Esophagus muscularis mucosa (tissue), 4 donors: ENCODE measurements at regions not wholly inside any gene's neighbourhood (a gene's known extent, or its start where the extent isn't known, plus 50 kb on each side); places are given as distances from the start of the nearest gene placed in this dataset.

ENCODE experiments used
- DNase-seq: peaks from one replicate; pipeline ENCODE4 v3.0.0-alpha.2; 2017; ENCODE audit errors: extremely low spot score
- H3K27ac ChIP-seq, 4 donors: fragments of 200-600 bp; sonication (generic); replicated peaks in 1 of 4; 1 replicate in 3 of 4; 2 replicates in 1 of 4; pipeline ENCODE4 v1.5.1; 2016 to 2019; ENCODE audit warnings: mild to moderate bottlenecking in 1 of 4
- H3K27me3 ChIP-seq, 4 donors: fragments of 200-600 bp; sonication (generic); one replicate each; pipeline versions ENCODE4 v1.5.1 to v1.6.0; 2016 to 2019
- H3K36me3 ChIP-seq, 4 donors: fragments of 200-600 bp; sonication (generic); one replicate each; pipeline ENCODE4 v1.5.1; 2016 to 2019
- H3K4me1 ChIP-seq, 4 donors: fragments of 200-600 bp; sonication (generic); one replicate each; pipeline ENCODE4 v1.5.1; 2016 to 2019
- H3K4me3 ChIP-seq, 4 donors: fragments of 200-600 bp; sonication (generic); 1 replicate in 2 of 4; 2 replicates in 2 of 4; pipeline ENCODE4 v1.5.1; 2016 to 2019; ENCODE audit warnings: mild to moderate bottlenecking in 4 of 4, moderate library complexity in 1 of 4
- H3K9me3 ChIP-seq, 4 donors: fragments of 200-600 bp; sonication (generic); 1 replicate in 3 of 4; 2 replicates in 1 of 4; pipeline ENCODE4 v1.5.1; 2016 to 2019
- EP300 ChIP-seq: sonication (generic); formaldehyde crosslinking; IDR thresholded peaks from one replicate; pipeline ENCODE4 v1.6.1; 2017; ENCODE audit warnings: antibody characterized with exemption
- POLR2A ChIP-seq: fragments of 450-650 bp; IDR thresholded peaks from one replicate; pipeline ENCODE4 v1.6.1; 2017; ENCODE audit warnings: antibody characterized with exemption, moderate library complexity, mild to moderate bottlenecking, low read depth
- POLR2AphosphoS5 ChIP-seq, 2 donors: sonication (generic); formaldehyde crosslinking; IDR thresholded peaks; one replicate each; pipeline ENCODE4 v1.6.1; 2017; ENCODE audit warnings: antibody characterized with exemption in 2 of 2
- WGBS: methylation state at CpG from one replicate; pipeline ENCODE4 v1.1.5; 2018; 5-methylcytosine and 5-hydroxymethylcytosine counted together
- intact Hi-C: fragments of 100-400 bp; cut with DNase I; formaldehyde crosslinking; loops from one replicate; pipeline ENCODE4 v1.15.1; 2023
- TF ChIP-seq, protein P1 (sequence below), 3 experiments: fragments of 200-600 bp in 2 of 3; fragments of 450-650 bp in 1 of 3; sonication (generic) in 2 of 3; IDR thresholded peaks; one replicate each; pipeline ENCODE4 v1.5.1; 2017 to 2019; ENCODE audit warnings: antibody characterized with exemption in 3 of 3, mild to moderate bottlenecking in 2 of 3, moderate library complexity in 1 of 3

DNA sequence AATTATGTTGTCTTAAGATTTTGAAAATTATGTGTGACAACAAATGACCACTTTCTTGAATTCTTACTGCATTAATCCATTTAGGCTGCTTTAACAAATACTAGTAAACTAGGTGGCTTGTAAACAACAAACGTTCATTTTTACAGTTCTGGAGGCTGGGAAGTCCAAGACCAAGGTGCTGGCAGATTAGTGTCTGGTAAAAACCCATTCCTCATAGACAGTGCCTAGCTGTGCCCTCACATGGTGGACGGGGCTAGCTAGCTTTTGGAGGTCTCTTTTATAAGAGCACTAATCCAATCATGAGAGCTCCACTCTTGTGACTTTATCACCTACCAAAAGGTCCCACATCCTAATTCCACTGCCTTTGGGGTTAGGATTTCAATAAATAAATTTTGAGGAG, 425.8 kb downstream of the SPRY1 start:
- 92% methylated on average over 2 of the region's 2 CpGs for WGBS
- H3K9me3 ChIP-seq: no peaks in the 10 kb centered on the region

DNA sequence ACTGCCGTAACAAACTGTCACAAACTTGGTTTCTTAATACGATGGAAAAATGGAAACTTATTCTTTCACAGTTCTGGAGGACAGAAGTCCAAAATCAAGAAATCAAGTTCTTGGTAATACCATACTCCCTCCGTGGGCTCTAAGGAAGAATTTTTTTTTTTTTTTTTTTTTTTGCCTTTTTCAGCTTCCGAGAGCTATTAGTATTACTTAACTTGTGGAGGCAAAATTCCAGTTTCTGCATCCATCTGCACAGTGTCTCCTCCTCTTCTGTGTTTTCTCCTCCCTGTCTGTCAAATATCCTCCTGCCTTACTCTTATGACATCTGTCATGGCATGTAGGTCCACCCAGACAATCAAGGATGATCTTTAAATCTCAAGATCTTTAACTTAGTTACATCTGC, 426.6 kb downstream of the SPRY1 start:
- Histone ChIP-seq H3K27ac (no peak overlapping the region), H3K9me3 (no peaks in the 10 kb centered on the region), H3K4me3 (no peak overlapping the region), H3K36me3 (no peaks in the 10 kb centered on the region), H3K4me1 (peaks cover 5 to 34% (median 21%) of the 10 kb centered on the region in 4 donors), H3K27me3 (no peaks in the 10 kb centered on the region)
- intact Hi-C loops: no loop called here
- 80% methylated on average over 4 of the region's 4 CpGs for WGBS
- no peak for DNase-seq
- TF ChIP-seq EP300 (no peak), POLR2A (no peak), POLR2AphosphoS5 (IDR thresholded peaks at IDR 0.05) (no peak)
- TF ChIP-seq, protein P1, sequence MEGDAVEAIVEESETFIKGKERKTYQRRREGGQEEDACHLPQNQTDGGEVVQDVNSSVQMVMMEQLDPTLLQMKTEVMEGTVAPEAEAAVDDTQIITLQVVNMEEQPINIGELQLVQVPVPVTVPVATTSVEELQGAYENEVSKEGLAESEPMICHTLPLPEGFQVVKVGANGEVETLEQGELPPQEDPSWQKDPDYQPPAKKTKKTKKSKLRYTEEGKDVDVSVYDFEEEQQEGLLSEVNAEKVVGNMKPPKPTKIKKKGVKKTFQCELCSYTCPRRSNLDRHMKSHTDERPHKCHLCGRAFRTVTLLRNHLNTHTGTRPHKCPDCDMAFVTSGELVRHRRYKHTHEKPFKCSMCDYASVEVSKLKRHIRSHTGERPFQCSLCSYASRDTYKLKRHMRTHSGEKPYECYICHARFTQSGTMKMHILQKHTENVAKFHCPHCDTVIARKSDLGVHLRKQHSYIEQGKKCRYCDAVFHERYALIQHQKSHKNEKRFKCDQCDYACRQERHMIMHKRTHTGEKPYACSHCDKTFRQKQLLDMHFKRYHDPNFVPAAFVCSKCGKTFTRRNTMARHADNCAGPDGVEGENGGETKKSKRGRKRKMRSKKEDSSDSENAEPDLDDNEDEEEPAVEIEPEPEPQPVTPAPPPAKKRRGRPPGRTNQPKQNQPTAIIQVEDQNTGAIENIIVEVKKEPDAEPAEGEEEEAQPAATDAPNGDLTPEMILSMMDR (IDR thresholded peaks at IDR 0.05): no peak

More for the DNA sequence above, 425.8 kb downstream of the SPRY1 start:
- Histone ChIP-seq H3K27me3 (no peaks in the 10 kb centered on the region), H3K27ac (no peak overlapping the region), H3K4me1 (peaks cover 0 to 34% (median 21%) of the 10 kb centered on the region in 4 donors), H3K36me3 (no peaks in the 10 kb centered on the region), H3K4me3 (no peak overlapping the region)
- DNase-seq: no peak
- TF ChIP-seq POLR2AphosphoS5 (IDR thresholded peaks at IDR 0.05): no peak
- TF ChIP-seq, protein P1 (IDR thresholded peaks at IDR 0.05): no peak
- TF ChIP-seq EP300: no peak
- TF ChIP-seq POLR2A: no peak
- intact Hi-C loops: no loop called here

- TF ChIP-seq, protein P1 (IDR thresholded peaks at IDR 0.05): no peak
- no peak for TF ChIP-seq POLR2A
- TF ChIP-seq EP300: no peak
- no peak for TF ChIP-seq POLR2AphosphoS5 (IDR thresholded peaks at IDR 0.05)
- H3K4me3 ChIP-seq: no peak overlapping the region
- H3K4me1 ChIP-seq: peaks cover 5 to 31% (median 21%) of the 10 kb centered on the region in 4 donors
- H3K9me3 ChIP-seq: no peaks in the 10 kb centered on the region
- no peaks in the 10 kb centered on the region for H3K36me3 ChIP-seq
- intact Hi-C loops: no loop called here
- no peak overlapping the region for H3K27ac ChIP-seq
- no peaks in the 10 kb centered on the region for H3K27me3 ChIP-seq
- no peak for DNase-seq
- WGBS: 82% methylated on average over 1 of the region's 1 CpG
Measured at GRCh38 chr4:123824524-123824923, 427.9 kb downstream of the SPRY1 start.

DNA sequence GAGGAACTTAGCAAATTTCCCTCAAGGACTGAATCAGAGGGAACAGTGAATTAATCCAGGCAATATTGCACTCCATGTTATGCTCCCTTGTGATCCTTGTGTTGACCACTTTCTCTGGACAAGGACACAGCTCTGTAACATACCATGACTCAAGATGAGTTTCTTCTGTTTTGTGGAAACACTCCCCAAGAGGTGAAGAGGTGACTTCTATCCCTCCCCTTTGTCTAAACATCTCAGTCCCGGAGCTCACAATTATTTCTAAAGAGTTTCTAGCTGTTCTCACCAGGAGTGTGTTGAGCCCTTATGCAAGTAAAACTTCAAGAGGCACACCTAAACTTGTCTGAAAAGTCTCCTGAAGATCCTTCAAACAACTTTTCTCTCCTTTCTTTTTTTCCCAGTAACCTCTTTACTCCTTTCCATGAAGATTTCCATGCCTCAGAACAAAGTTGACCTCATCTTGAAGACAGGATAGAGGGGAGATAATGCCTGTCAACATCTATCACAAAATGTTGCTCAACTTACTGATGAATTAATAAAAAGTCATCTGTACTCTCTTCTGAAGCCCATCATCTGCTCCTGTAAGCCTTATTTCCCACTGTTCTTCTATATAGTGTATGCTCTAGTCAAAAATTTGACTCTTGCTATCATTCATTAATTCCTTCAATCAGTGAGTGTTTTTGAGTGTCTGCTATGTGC, 429.1 kb downstream of the SPRY1 start:
- no peaks in the 10 kb centered on the region for H3K9me3 ChIP-seq
- 48% methylated on average over 1 of the region's 1 CpG for WGBS
- DNase-seq: no peak
- H3K4me1 ChIP-seq: peaks cover 5 to 29% (median 21%) of the 10 kb centered on the region in 4 donors
- TF ChIP-seq EP300 (no peak), POLR2A (no peak), POLR2AphosphoS5 (IDR thresholded peaks at IDR 0.05) (no peak)
- TF ChIP-seq, protein P1 (IDR thresholded peaks at IDR 0.05): no peak
- no peak overlapping the region for H3K27ac ChIP-seq
- H3K27me3 ChIP-seq: no peaks in the 10 kb centered on the region
- H3K36me3 ChIP-seq: no peaks in the 10 kb centered on the region
- intact Hi-C loops: no loop called here
- no peak overlapping the region for H3K4me3 ChIP-seq

GRCh38 chr4:123826896-123827295, 430.3 kb downstream of the SPRY1 start:
- Histone ChIP-seq H3K27ac (no peak overlapping the region), H3K9me3 (no peaks in the 10 kb centered on the region), H3K4me3 (no peak overlapping the region), H3K36me3 (no peaks in the 10 kb centered on the region), H3K27me3 (no peaks in the 10 kb centered on the region), H3K4me1 (peaks cover 10 to 37% (median 29%) of the 10 kb centered on the region in 4 donors)
- WGBS: 97% methylated on average over 2 of the region's 2 CpGs
- TF ChIP-seq, protein P1 (IDR thresholded peaks at IDR 0.05): no peak
- TF ChIP-seq EP300 (no peak), POLR2AphosphoS5 (IDR thresholded peaks at IDR 0.05) (peak in 1 of 2 donors; percentile 14), POLR2A (no peak)
- intact Hi-C loops: no loop called here
- no peak for DNase-seq
